ENCODE measurements at regions not wholly inside any gene's neighbourhood (a gene's known extent, or its start where the extent isn't known, plus 50 kb on each side); places are given as distances from the start of the nearest gene placed in this dataset.

DNA sequence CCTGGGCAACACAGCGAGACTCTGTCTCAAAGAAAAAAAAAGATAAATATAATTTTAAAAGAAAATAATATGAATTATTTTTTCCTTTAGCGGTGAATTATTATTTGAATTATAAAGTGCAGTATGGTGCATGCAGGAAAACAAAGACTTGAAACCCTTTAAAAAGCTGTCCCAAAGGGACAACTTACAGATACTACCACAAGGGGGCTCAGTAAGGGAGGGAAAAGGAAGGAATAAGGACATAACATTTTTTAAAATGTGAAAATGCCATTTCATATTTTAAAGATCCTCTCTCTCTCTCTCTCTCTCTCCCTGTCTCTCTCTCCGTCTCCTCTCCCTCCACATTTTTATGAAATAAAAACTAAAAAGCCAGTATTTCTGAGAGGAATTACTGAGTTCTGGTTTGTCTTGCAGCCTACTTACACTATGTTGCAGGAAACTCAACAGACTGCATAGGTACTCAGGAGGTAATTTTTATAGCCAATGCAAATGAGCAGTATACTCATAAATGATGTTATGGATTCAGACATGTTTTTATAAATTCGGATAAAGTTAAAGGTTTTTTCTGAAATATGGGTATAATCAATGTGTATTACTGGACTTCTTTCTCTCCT is 455.0 kb upstream of the GJE1 start:
- no peak for DNase-seq (ENCODE audit: low read depth in 2 of 2)

DNA sequence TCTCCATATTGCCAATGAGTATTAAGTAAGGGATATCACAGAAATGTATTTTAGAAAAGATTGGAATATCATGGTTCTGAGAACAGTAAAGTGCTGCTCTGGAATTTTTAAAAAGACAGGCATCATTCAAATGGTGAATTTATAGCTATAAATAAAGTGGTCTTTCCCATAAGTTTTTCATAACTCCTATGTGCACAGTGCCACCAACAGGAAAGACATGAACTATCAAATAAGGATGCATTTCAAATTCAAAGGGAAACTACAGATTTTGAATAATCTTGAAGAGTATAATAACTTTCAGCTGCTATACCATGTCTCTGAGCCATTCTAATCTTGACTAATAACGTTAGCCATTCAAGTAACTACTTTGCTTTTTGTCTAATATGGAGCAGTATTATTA is 456.8 kb upstream of the GJE1 start:
- no peak for DNase-seq (ENCODE audit: low read depth in 2 of 2)

DNA sequence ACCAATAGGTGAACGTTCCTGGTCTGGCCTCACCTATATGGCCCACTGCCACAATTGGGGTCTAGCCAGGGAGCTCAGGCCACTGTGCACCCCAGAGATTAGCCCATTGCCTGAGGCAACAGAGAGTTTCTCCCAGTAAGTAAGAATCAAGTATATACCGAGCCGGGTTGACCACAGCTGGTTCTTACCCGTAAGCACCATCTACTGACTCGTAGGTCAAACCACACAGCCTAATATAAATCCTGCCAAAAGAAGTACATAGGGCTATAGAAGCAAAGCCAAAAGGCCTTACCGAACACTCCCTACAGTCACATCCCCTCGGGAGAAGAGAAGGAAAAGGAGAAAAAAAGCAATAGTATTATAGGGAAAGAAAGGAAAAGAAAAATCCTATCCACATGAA is 463.6 kb upstream of the GJE1 start:
- no peak for DNase-seq (ENCODE audit: low read depth in 2 of 2)

DNA sequence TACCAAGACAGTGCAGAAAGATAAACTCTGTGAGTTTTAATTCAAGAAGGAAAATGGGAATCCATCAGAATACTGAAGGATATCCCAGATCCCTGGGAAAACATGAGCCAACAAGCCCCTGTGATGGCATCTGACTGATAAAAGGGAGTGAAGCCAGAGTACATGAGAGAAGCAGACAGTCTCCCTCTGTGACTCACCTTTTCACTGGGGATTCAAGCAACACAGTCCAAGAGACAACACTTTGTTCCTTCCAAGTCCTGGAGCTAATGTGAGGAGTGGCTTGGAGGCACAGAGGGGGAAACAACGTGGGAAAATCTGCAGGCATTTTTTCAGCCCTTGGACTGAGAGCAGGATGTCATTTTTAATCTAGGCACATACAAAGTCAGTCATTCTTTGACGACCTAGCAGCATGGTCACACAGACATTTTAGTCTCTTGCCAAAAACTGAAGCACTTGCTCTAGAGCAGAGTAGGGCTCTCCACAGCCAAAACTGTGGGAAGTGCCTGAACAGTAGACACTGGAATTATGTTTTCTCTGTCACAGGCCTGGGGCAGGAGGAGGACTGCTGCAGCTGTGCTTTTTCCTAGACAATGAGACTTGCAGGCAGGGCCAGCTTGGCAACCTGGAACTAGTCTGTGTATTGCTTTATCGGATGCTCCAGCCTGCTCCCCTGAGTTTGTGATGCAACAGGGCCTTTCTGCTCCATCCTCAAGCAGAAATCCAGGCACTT is 465.0 kb upstream of the GJE1 start:
- no peak for DNase-seq (ENCODE audit: low read depth in 2 of 2)

DNA sequence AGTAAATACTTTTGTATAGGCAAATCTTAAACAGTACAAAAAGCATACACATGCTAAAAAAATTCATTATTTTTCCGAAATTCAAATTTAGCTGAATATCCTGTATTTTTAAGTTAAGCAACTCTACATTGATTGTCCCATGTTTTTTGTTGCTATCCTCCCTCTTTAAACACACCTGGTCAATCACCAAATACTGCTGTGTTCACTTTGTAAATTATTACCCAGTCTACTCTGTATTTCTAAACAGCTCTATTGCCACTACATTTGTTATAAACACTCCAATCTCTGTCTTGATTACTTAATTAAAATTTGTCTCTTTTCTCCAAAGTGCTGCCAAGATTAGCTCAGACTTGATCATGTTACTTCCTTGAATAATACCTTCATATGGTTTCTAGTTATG is 466.5 kb upstream of the GJE1 start:
- DNase-seq (ENCODE audit: low read depth in 2 of 2): no peak

DNA sequence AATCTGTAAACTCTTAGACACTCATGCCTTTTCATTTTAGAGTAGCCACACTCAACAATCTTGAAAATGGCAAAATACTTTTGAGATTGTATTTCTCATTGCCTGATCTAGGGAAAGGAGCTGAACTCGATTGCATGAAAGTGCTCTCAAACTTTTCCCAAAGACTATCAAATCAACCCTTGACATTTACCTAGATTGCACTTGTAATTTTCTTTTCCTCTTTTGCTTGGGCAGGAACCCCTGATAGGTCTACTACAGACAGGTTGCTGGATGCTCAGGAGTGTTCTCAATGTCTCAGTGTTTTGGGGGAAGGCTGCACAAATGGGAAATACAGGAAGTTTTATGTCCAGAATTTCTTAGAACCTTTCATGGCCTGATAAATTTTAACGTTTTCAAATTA is 468.0 kb upstream of the GJE1 start:
- DNase-seq (ENCODE audit: low read depth in 2 of 2): no peak

DNA sequence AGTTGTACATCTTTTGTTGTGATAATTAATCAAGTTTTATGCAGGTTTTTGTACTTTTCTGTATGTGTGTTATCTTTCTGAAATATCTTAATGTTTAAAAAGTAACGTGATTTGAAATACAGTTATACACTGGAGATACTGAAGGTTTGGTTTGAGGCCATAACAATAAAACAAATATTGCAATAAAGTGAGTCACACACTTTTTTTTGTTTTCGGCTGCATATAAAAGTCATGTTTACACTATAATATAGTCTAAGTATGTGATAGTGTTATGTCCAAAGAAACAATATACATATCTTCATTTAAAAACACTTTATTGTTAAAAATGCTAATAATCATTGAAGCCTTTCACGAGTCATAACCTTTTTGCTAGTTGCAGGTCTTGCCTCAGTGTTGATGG is 473.1 kb upstream of the GJE1 start:
- DNase-seq (ENCODE audit: low read depth in 2 of 2): no peak

DNA sequence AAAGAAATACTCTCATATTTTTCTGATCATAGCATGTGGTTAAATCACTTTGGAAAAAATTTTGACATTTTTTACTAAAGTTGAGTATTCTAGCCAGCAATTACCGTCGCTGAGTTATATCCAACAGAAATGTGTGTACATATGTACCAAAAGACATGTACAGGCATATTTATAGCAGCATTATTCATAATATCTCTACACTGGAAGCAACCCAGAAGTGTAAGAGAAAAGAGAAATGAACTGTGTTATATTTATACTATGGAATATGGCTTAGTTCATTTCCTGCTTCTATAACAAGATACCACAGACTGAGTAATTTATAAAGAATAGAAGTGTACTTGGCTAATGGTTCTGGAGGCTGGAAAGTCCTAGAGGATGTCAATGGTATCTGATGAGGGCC is 474.0 kb upstream of the GJE1 start:
- DNase-seq (ENCODE audit: low read depth in 2 of 2): no peak

DNA sequence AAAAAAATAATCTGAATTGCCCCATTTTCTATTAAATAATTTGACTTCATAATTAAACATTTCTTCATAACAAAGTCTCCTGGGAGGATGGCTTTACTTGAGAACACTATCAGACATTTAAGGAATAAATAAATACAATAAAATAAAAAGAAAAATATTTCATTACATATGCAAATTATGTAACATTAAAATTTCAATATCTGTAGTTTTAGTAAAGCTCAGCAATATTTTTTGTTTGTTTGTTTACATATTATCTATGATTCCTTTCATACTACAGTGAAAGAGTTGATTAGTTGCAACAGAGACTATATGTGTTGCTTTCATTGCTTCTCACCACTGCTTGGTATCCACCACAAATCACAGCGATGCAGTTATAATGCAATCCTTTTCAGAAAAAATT is 474.9 kb upstream of the GJE1 start:
- no peak for DNase-seq (ENCODE audit: low read depth in 2 of 2)

DNA sequence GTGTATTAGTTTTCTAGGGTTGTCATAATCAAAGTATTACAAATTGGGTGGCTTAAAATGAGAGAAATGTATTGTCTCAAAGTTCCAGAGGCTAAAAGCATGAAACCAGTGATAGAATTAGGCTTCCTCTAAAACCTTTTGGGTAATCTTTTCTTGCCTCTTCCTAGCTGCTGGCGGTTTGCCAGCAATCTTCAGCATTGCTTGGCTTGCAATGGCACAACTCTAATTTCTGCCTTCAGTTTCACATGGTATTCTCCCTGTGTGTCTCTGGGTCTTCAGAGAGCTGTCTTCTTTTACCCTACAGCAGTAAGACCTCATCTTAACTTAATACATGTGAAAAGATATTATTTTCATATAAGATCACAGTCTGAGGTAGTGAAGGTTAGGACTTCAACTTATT is 479.1 kb upstream of the GJE1 start:
- DNase-seq (ENCODE audit: low read depth in 2 of 2): no peak

DNA sequence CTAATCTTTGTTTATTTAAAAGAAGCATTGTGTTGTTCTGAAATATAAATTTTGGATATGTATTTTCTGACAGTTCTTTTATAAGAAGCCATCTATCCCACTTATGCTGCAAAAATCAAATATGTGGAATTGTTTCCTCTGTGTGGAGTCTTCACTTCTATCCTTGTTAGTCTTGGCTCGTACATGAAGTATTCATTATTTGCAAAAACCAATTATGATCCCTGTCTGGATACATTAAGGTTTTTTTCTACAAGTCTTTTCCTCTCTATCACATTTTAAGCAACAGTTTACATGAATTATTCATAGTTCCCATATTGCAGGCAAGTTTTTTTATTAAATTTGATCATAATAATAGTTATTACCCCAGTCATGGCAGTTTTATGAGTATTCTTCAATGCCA is 490.8 kb upstream of the GJE1 start:
- DNase-seq (ENCODE audit: low read depth in 2 of 2): no peak

DNA sequence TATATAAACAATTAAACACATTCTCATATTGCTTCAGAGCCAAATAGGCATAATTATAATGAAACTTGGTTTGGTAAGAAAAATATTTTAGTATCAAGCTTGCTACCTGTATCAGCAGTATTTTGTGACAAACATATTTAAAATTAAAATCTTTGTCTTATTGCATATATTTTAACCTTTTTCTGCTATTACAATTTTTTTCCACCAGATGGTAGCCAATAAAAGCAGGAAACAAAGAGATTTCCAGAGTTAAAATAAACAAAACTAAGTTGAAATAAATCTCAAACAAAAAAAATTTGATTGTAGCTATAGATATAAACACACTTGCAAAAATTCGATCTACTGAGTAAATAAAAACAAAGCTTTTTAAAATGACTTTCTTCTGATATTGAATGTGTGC is 491.3 kb upstream of the GJE1 start:
- no peak for DNase-seq (ENCODE audit: low read depth in 2 of 2)

DNA sequence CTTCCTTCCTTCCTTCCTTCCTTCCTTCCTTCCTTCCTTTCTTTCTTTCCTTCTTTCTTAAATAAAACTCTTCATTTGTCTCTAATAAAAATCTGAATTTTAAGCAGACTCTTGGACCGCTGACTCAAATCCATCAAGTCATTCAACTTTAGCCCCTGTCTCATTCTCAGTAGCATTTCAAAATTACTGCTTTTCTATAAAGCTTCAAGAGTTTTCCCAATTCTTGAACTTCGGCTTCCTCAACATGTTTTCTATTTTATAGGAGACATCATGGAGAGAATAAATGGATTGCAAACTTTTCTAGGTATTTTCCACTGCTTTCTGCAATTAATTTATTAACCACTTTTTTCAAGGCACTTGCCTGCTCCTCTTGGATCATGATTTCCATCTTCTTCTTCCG is 497.1 kb upstream of the GJE1 start:
- no peak for DNase-seq (ENCODE audit: low read depth in 2 of 2)

DNA sequence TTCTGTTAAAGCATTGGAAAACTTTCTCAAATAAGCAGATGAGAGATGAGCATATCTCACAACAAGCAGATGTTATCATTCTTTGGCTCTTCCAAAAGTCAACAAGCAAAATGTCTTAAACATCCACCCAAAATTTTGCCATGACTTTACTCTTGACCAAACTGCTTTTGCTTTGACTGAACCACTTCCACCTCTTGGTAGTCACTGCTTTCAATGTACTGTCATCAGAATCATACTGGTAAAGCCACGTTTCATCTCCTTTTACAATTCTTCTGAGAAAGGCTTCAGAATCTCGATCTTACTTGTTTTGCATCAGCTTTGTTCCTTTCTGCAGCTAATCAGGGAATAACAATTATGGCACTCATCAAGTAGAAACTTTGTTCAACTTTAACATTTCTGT is 498.5 kb upstream of the GJE1 start:
- DNase-seq (ENCODE audit: low read depth in 2 of 2): no peak

DNA sequence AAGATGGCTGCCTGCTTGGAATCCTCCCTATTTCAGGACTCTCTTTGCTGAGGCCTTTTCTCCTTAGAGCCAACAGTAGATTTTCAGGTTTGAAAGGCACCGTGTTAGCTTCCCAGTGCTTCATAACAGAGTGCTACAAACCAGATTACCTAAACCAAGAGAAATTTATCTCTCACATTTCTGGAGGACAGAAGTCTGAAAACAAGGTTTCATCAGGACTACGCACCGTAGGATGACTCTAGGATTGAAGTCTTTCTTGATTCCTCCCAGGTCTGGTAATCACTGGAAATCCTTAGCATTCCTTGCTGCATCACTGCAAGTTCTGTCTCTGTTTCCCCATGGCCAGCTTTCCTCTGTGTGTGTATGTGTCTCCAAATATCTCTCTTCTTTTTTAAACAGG is 508.4 kb upstream of the GJE1 start:
- no peak for DNase-seq (ENCODE audit: low read depth in 2 of 2)

DNA sequence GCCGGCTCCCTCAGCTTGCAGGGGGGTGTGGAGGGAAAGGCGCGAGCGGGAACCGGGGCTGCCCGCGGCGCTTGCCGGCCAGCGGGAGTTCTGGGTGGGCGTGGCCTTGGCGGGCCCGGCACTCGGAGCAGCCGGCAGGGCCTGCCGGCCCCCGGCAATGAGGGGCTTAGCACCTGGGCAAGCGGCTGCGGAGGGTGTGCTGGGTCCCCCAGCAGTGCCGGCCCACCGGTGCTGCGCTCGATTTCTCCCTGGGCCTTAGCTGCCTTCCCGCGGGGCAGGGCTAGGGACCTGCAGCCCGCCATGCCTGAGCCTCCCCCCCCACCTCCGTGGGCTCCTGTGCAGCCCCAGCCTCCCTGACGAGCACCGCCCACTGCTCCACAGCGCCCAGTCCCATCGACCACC is 514.5 kb upstream of the GJE1 start:
- DNase-seq (ENCODE audit: low read depth in 2 of 2): no peak

DNA sequence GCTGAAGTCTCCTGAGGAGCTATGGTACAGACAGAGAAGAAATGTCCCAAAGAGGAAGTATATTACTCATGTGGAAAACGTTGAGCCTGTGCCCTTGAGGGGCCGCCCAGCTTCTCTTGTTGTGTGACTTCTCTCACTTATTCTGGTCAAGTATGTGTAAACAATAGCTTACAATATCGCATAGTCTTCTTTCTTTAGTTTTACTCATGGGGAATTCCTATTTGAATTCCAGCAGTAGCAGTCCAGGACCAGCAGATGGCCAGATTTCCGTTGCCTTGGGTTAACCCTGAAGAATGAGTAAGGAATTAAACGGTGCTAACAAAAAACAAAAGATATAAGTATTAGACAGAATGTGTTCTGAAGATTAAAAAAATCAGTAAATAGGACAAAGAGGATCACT is 522.0 kb upstream of the GJE1 start:
- DNase-seq (ENCODE audit: low read depth in 2 of 2): no peak

DNA sequence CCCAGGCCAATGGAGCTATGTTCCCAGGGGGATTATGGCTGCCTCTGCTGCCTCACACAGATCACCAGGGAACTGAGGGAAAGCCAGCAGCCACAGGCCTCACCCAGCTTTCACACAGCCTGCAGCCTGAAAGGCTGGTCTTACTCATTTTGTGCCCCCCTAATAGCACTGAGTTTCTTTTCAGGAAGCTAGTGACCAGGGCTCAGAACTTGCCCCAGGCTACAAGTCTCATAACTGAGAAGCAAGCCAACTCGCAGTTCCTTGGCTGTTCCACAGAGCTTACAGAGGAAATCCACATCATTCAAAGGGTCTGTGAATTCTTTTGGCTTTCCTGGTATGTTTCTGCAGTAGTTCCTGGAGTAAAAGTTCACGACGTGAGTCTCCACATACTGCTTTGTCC is 524.8 kb upstream of the GJE1 start:
- DNase-seq (ENCODE audit: low read depth in 2 of 2): no peak

DNA sequence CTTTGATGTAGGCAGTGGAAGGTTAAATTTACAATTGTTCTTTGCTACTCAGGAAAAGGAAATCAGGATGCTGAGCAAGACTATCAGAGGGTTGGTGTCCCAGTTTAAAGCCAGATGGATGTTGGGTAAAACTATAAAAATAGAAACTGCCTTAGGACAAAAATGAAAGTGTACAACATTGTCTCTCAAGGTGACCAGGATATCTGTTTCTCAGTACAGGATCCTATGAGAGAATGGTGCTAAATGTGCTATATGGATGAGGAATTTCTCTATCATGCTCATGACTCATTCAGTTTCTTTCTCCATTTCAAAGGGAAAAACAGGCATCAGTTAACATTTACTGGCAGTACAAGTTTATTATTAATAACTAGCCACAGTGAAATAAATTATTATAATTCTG is 534.2 kb upstream of the GJE1 start:
- no peak for DNase-seq (ENCODE audit: low read depth in 2 of 2)

DNA sequence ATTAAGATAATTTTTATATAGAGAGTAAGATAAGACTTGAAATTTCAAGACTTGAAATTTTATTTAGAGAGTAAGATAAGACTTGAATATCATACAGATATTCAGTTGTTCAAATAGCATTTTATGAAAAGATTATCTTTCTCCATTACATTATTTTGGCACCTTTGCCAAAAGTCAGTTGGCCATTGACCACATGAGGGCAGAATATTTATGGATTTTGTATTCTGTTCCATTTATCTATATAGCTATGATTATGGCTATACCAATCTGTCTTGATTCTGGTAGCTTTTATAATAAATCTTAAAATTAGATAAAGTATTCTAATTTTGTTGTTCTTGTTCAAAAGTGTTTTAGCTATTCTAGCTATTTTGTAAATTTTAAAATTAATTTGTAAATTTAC is 537.9 kb upstream of the GJE1 start:
- DNase-seq (ENCODE audit: low read depth in 2 of 2): no peak

DNA sequence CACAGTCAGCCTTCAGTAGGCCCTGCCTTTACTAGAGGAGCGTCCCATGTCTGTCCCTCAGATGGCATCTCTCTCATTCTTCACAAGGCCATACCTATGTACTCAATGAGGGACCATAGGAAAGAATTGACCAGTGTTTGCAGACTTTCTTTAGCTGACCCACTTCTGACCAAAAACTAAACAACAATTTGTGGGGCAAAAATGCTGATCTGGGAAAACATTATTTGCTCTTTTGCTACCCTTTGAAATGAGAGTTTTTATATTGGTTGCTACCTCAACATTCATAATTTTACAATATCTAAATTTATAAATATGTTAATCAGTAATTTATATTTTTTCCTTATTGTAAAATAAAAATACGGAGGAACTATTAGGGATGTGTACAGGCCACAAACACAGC is 539.4 kb upstream of the GJE1 start:
- no peak for DNase-seq (ENCODE audit: low read depth in 2 of 2)

DNA sequence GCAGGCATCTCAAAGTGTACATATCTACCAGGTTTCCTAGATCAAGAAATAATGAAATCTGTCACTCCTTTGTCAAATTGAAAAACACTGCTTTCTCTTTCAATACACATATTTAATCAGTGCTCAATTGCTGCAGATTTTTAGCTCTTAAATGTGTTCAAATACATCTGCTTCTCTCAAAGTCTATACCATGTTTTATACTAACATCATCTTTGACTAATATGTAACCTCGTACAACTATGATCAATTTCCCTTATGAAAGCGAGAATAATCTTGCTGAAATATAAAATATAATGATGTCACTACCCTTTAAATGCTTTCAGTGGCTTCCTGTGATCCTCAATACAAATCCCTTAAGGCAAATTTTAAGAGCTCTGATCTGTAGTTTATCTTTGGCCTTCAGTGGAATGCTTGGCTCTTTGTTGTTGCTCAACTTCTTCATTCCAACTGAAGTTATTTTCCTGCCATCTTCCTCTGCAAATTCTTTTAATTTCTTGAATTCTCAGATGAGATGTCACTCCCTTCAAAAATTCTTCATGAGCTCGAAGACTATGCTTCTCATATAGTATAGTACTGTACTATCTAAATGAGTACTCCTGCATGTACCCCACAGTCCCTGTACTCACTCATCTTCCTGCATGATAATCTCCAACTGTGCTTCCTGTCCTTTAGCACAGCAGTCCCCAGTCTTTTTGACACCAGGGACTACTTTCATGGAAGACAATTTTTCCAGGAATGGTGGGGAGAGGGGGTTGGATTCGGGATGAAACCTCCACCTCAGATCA is 545.1 kb upstream of the GJE1 start:
- DNase-seq (ENCODE audit: low read depth in 2 of 2): no peak

DNA sequence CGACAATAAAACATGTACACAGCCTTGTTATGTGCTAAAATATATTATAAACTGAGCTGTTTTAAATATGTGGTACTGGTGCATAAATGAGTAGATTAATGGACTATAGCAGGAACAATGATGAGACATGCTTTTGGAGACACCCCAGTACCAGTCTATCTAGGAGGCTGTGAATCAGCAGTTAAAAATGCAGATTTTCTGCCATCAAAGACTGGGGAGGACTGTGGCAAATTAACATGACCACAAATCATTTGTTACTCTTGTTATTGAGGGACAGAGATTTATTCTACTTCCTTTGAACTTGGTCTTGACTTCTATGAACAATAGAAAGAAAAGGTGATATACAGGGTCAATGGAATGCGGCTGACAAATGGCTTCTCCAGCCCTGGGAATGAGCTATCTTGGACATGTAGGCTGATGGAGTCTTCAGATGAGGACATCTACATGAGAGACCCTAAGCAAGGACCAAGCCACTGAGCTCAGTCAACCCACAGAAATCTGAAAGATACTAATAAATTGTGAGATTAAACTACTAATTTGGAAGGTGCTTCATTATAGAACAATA is 551.7 kb upstream of the GJE1 start:
- DNase-seq (ENCODE audit: low read depth in 2 of 2): no peak
